ENCODE measurements at regions not wholly inside any gene's neighbourhood (a gene's known extent, or its start where the extent isn't known, plus 50 kb on each side); places are given as distances from the start of the nearest gene placed in this dataset.

GRCh38 chr1:115459161-115459560 is 121.1 kb upstream of the NGF start:
- TF ChIP-seq CTCF (IDR thresholded peaks at IDR 0.05) (no peak), POLR2AphosphoS5 (IDR thresholded peaks at IDR 0.05) (no peak), EP300 (IDR thresholded peaks at IDR 0.05) (no peak)
